ENCODE measurements at regions not wholly inside any gene's neighbourhood (a gene's known extent, or its start where the extent isn't known, plus 50 kb on each side); places are given as distances from the start of the nearest gene placed in this dataset.

GRCh38 chr5:4540375-4541173 lies 599.6 kb upstream of the ADAMTS16 start:
- FAIRE-seq, result no peak

- no peak for FAIRE-seq
These were observed 598.8 kb upstream of the ADAMTS16 start for GRCh38 chr5:4541334-4541733.

GRCh38 chr5:4542145-4542778 lies 597.9 kb upstream of the ADAMTS16 start:
- no peak for FAIRE-seq

- no peak for FAIRE-seq
These were observed 596.0 kb upstream of the ADAMTS16 start for GRCh38 chr5:4544049-4544670.

GRCh38 chr5:4547547-4547946 lies 592.6 kb upstream of the ADAMTS16 start:
- FAIRE-seq, result no peak

GRCh38 chr5:4548341-4548740 lies 591.8 kb upstream of the ADAMTS16 start:
- FAIRE-seq, result no peak

GRCh38 chr5:4549351-4549750 lies 590.8 kb upstream of the ADAMTS16 start:
- FAIRE-seq, result no peak

GRCh38 chr5:4551034-4551433 lies 589.1 kb upstream of the ADAMTS16 start:
- FAIRE-seq, result no peak

- FAIRE-seq, result no peak
These were observed 587.0 kb upstream of the ADAMTS16 start for GRCh38 chr5:4553130-4553529.

GRCh38 chr5:4553978-4554377 lies 586.2 kb upstream of the ADAMTS16 start:
- FAIRE-seq, result no peak

- no peak for FAIRE-seq
These were observed 584.3 kb upstream of the ADAMTS16 start for GRCh38 chr5:4555725-4556285.

GRCh38 chr5:4561403-4561802 lies 578.7 kb upstream of the ADAMTS16 start:
- no peak for FAIRE-seq

- FAIRE-seq, result no peak
These were observed 576.7 kb upstream of the ADAMTS16 start for GRCh38 chr5:4563400-4563799.

GRCh38 chr5:4570047-4570995 lies 569.8 kb upstream of the ADAMTS16 start:
- no peak for FAIRE-seq

GRCh38 chr5:4571248-4571948 lies 568.7 kb upstream of the ADAMTS16 start:
- no peak for FAIRE-seq

GRCh38 chr5:4572311-4573100 lies 567.6 kb upstream of the ADAMTS16 start:
- no peak for FAIRE-seq

GRCh38 chr5:4575608-4576007 lies 564.5 kb upstream of the ADAMTS16 start:
- FAIRE-seq, result no peak

GRCh38 chr5:4576161-4576748 lies 563.9 kb upstream of the ADAMTS16 start:
- FAIRE-seq, result no peak

- no peak for FAIRE-seq
These were observed 563.2 kb upstream of the ADAMTS16 start for GRCh38 chr5:4576908-4577307.

GRCh38 chr5:4579679-4580078 lies 560.5 kb upstream of the ADAMTS16 start:
- no peak for FAIRE-seq

GRCh38 chr5:4580772-4581171 lies 559.4 kb upstream of the ADAMTS16 start:
- no peak for FAIRE-seq
